Neural cell (in vitro differentiated cells): ENCODE measurements at regions not wholly inside any gene's neighbourhood (a gene's known extent, or its start where the extent isn't known, plus 50 kb on each side); places are given as distances from the start of the nearest gene placed in this dataset.

ENCODE experiments used
- H2AFZ ChIP-seq: fragments of 200-600, 300-800 bp; sonication (generic), shearing (Covaris generic); 2 replicates; pipeline ENCODE4 v1.6.0; 2014; ENCODE audit warnings: low read depth, mild to moderate bottlenecking, antibody characterized with exemption, low read length, moderate library complexity
- H3F3A ChIP-seq: fragments of 200-600 bp; shearing (Covaris generic); 2 replicates; pipeline ENCODE4 v1.6.1; 2016; ENCODE audit warnings: mild to moderate bottlenecking, moderate library complexity, mixed read lengths, antibody characterized with exemption, low read length; ENCODE audit not compliant: insufficient read depth, poor library complexity, severe bottlenecking
- H3K27ac ChIP-seq: fragments of 200-600, 300-800 bp; sonication (generic), shearing (Covaris generic); 2 replicates; pipeline ENCODE4 v1.5.1; 2014; ENCODE audit warnings: mild to moderate bottlenecking, low read length, moderate library complexity
- H3K27me3 ChIP-seq: fragments of 300-800, 200-600 bp; sonication (generic), shearing (Covaris generic); 2 replicates; pipeline ENCODE4 v1.6.0; 2014; ENCODE audit warnings: mild to moderate bottlenecking, low read depth, low read length, moderate library complexity; ENCODE audit not compliant: insufficient read depth
- H3K36me3 ChIP-seq: fragments of 300-800, 200-600 bp; sonication (generic), shearing (Covaris generic); 2 replicates; pipeline ENCODE4 v1.5.1; 2014; ENCODE audit warnings: mild to moderate bottlenecking, antibody characterized with exemption, low read length, moderate library complexity; ENCODE audit not compliant: insufficient read depth
- H3K4me2 ChIP-seq: fragments of 300-800, 200-600 bp; sonication (generic), shearing (Covaris generic); 2 replicates; pipeline ENCODE4 v1.6.0; 2014; ENCODE audit warnings: mild to moderate bottlenecking, low read length
- H3K4me3 ChIP-seq: fragments of 300-800, 200-600 bp; sonication (generic), shearing (Covaris generic); 2 replicates; pipeline ENCODE4 v1.5.1; 2014; ENCODE audit warnings: mild to moderate bottlenecking, low read length, moderate library complexity
- H3K79me2 ChIP-seq: fragments of 200-600 bp; shearing (Covaris generic); replicated peaks from 2 replicates; pipeline ENCODE4 v1.6.0; 2014; ENCODE audit warnings: mild to moderate bottlenecking, low read length, moderate library complexity; ENCODE audit not compliant: insufficient read depth
- H3K9ac ChIP-seq: fragments of 300-800, 200-600 bp; sonication (generic), shearing (Covaris generic); 2 replicates; pipeline ENCODE4 v1.6.1; 2016; ENCODE audit warnings: mild to moderate bottlenecking, low read length, mixed read lengths
- H3K9me2 ChIP-seq: fragments of 200-600 bp; shearing (Covaris generic); 2 replicates; pipeline ENCODE4 v1.6.1; 2016; ENCODE audit warnings: mild to moderate bottlenecking, low read length, mixed read lengths; ENCODE audit not compliant: insufficient read depth
- H3K9me3 ChIP-seq: fragments of 200-600, 300-800 bp; sonication (generic), shearing (Covaris generic); 2 replicates; pipeline ENCODE4 v1.6.1; 2016; ENCODE audit warnings: mild to moderate bottlenecking, mixed run types, low read length, moderate library complexity, mixed read lengths
- H4K20me1 ChIP-seq: fragments of 200-600 bp; shearing (Covaris generic); 2 replicates; pipeline ENCODE4 v1.6.1; 2016; ENCODE audit warnings: mild to moderate bottlenecking, mixed run types; ENCODE audit not compliant: insufficient read depth
- EP300 ChIP-seq: fragments of 450-650 bp; conservative IDR thresholded peaks from 2 replicates; pipeline ENCODE4 v1.6.1; 2014; ENCODE audit warnings: antibody characterized with exemption, mild to moderate bottlenecking, moderate library complexity; ENCODE audit not compliant: poor library complexity, severe bottlenecking
- EZH2 ChIP-seq: fragments of 200-600, 300-800 bp; shearing (Covaris generic), sonication (generic); IDR thresholded peaks from 2 replicates; pipeline ENCODE4 v1.6.1; 2014; ENCODE audit warnings: antibody characterized with exemption, low read length, borderline replicate concordance, mild to moderate bottlenecking; ENCODE audit not compliant: insufficient read depth, poor library complexity, severe bottlenecking
- MXI1 ChIP-seq: fragments of 450-650 bp; conservative IDR thresholded peaks from 2 replicates; pipeline ENCODE4 v1.6.1; 2014; ENCODE audit warnings: antibody characterized with exemption, mild to moderate bottlenecking; ENCODE audit not compliant: poor library complexity, severe bottlenecking
- POLR2AphosphoS5 ChIP-seq: IDR thresholded peaks from 2 replicates; pipeline ENCODE4 v1.6.1; 2012
- RAD21 ChIP-seq: fragments of 450-650 bp; conservative IDR thresholded peaks from 2 replicates; pipeline ENCODE4 v1.6.1; 2014; ENCODE audit warnings: antibody characterized with exemption, mild to moderate bottlenecking, moderate library complexity
- SMC3 ChIP-seq: fragments of 450-650 bp; conservative IDR thresholded peaks from 2 replicates; pipeline ENCODE4 v1.6.1; 2014; ENCODE audit warnings: antibody characterized with exemption, mild to moderate bottlenecking, moderate library complexity; ENCODE audit not compliant: poor library complexity
- TAF1 ChIP-seq: IDR thresholded peaks from 2 replicates; pipeline ENCODE4 v1.6.1; 2012; ENCODE audit warnings: low read depth
- TF ChIP-seq, protein P1 (sequence below): IDR thresholded peaks from 2 replicates; pipeline ENCODE4 v1.6.1; 2012; ENCODE audit warnings: borderline replicate concordance
- TF ChIP-seq, protein P2 (sequence below): fragments of 450-650 bp; IDR thresholded peaks from 2 replicates; pipeline ENCODE4 v1.5.1; 2014; ENCODE audit warnings: antibody characterized with exemption, mild to moderate bottlenecking, moderate library complexity; ENCODE audit not compliant: poor library complexity, severe bottlenecking

GRCh38 chr9:18195223-18195622 lies 278.7 kb upstream of the ADAMTSL1 start:
- H3K9ac ChIP-seq: no peak overlapping the region
- no peaks in the 10 kb centered on the region for H3K79me2 ChIP-seq
- H3F3A ChIP-seq: no peaks in the 10 kb centered on the region
- H3K36me3 ChIP-seq: no peaks in the 10 kb centered on the region
- no peak for TF ChIP-seq TAF1
- TF ChIP-seq SMC3: no peak
- TF ChIP-seq, protein P1, sequence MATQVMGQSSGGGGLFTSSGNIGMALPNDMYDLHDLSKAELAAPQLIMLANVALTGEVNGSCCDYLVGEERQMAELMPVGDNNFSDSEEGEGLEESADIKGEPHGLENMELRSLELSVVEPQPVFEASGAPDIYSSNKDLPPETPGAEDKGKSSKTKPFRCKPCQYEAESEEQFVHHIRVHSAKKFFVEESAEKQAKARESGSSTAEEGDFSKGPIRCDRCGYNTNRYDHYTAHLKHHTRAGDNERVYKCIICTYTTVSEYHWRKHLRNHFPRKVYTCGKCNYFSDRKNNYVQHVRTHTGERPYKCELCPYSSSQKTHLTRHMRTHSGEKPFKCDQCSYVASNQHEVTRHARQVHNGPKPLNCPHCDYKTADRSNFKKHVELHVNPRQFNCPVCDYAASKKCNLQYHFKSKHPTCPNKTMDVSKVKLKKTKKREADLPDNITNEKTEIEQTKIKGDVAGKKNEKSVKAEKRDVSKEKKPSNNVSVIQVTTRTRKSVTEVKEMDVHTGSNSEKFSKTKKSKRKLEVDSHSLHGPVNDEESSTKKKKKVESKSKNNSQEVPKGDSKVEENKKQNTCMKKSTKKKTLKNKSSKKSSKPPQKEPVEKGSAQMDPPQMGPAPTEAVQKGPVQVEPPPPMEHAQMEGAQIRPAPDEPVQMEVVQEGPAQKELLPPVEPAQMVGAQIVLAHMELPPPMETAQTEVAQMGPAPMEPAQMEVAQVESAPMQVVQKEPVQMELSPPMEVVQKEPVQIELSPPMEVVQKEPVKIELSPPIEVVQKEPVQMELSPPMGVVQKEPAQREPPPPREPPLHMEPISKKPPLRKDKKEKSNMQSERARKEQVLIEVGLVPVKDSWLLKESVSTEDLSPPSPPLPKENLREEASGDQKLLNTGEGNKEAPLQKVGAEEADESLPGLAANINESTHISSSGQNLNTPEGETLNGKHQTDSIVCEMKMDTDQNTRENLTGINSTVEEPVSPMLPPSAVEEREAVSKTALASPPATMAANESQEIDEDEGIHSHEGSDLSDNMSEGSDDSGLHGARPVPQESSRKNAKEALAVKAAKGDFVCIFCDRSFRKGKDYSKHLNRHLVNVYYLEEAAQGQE: no peak
- TF ChIP-seq, protein P2, sequence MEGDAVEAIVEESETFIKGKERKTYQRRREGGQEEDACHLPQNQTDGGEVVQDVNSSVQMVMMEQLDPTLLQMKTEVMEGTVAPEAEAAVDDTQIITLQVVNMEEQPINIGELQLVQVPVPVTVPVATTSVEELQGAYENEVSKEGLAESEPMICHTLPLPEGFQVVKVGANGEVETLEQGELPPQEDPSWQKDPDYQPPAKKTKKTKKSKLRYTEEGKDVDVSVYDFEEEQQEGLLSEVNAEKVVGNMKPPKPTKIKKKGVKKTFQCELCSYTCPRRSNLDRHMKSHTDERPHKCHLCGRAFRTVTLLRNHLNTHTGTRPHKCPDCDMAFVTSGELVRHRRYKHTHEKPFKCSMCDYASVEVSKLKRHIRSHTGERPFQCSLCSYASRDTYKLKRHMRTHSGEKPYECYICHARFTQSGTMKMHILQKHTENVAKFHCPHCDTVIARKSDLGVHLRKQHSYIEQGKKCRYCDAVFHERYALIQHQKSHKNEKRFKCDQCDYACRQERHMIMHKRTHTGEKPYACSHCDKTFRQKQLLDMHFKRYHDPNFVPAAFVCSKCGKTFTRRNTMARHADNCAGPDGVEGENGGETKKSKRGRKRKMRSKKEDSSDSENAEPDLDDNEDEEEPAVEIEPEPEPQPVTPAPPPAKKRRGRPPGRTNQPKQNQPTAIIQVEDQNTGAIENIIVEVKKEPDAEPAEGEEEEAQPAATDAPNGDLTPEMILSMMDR: no peak
- no peak for TF ChIP-seq RAD21
- no peak for TF ChIP-seq EP300
- TF ChIP-seq POLR2AphosphoS5: no peak
- no peak for TF ChIP-seq MXI1
- no peak for TF ChIP-seq EZH2
- H4K20me1 ChIP-seq: no peaks in the 10 kb centered on the region
- H3K4me3 ChIP-seq: no peak overlapping the region
- no peaks in the 10 kb centered on the region for H3K9me3 ChIP-seq
- no peak overlapping the region for H3K4me2 ChIP-seq
- no peaks in the 10 kb centered on the region for H3K27me3 ChIP-seq
- no peaks in the 10 kb centered on the region for H3K9me2 ChIP-seq
- no peak overlapping the region for H3K27ac ChIP-seq
- H2AFZ ChIP-seq: no peak overlapping the region

- Histone ChIP-seq H3K4me2 (no peak overlapping the region), H3K4me3 (no peak overlapping the region), H3F3A (no peaks in the 10 kb centered on the region), H3K27me3 (no peaks in the 10 kb centered on the region), H3K36me3 (no peaks in the 10 kb centered on the region), H3K9me3 (no peaks in the 10 kb centered on the region), H4K20me1 (no peaks in the 10 kb centered on the region), H3K79me2 (no peaks in the 10 kb centered on the region), H3K9ac (no peak overlapping the region), H2AFZ (no peak overlapping the region), H3K27ac (no peak overlapping the region), H3K9me2 (no peaks in the 10 kb centered on the region)
- no peak for TF ChIP-seq TAF1
- no peak for TF ChIP-seq MXI1
- TF ChIP-seq SMC3: no peak
- TF ChIP-seq EZH2: no peak
- TF ChIP-seq, protein P2: no peak
- no peak for TF ChIP-seq POLR2AphosphoS5
- TF ChIP-seq, protein P1: no peak
- no peak for TF ChIP-seq EP300
- no peak for TF ChIP-seq RAD21
Measured at GRCh38 chr9:18202924-18203323, 271.0 kb upstream of the ADAMTSL1 start.
